ENCODE measurements at regions not wholly inside any gene's neighbourhood (a gene's known extent, or its start where the extent isn't known, plus 50 kb on each side); places are given as distances from the start of the nearest gene placed in this dataset.

GRCh38 chr3:110210086-110210660 lies 861.4 kb upstream of the NECTIN3 start:
- TF ChIP-seq CTCF (IDR thresholded peaks at IDR 0.05; ENCODE audit: low read depth, low read length), result no peak
- Histone ChIP-seq H3K4me3 (ENCODE audit: low read depth, low read length) (no peak overlapping the region), H3K9me3 (ENCODE audit: severe bottlenecking) (no peaks in the 10 kb centered on the region), H3K27ac (no peak overlapping the region), H3K36me3 (no peaks in the 10 kb centered on the region), H3K27me3 (ENCODE audit: insufficient read depth, low read depth, severe bottlenecking) (no peaks in the 10 kb centered on the region)
- DNase-seq, result no peak

GRCh38 chr3:110226645-110227044 lies 845.0 kb upstream of the NECTIN3 start:
- TF ChIP-seq CTCF (IDR thresholded peaks at IDR 0.05; ENCODE audit: low read depth, low read length), result no peak
- Histone ChIP-seq H3K27ac (no peak overlapping the region), H3K27me3 (ENCODE audit: insufficient read depth, low read depth, severe bottlenecking) (no peaks in the 10 kb centered on the region), H3K9me3 (ENCODE audit: severe bottlenecking) (no peaks in the 10 kb centered on the region), H3K36me3 (no peaks in the 10 kb centered on the region), H3K4me3 (ENCODE audit: low read depth, low read length) (no peak overlapping the region)
- no peak for DNase-seq

GRCh38 chr3:110227991-110228390 lies 843.6 kb upstream of the NECTIN3 start:
- no peak for TF ChIP-seq CTCF (IDR thresholded peaks at IDR 0.05; ENCODE audit: low read depth, low read length)
- no peak for DNase-seq
- no peaks in the 10 kb centered on the region for H3K27me3 ChIP-seq (ENCODE audit: insufficient read depth, low read depth, severe bottlenecking)
- no peak overlapping the region for H3K27ac ChIP-seq
- no peak overlapping the region for H3K4me3 ChIP-seq (ENCODE audit: low read depth, low read length)
- no peaks in the 10 kb centered on the region for H3K36me3 ChIP-seq
- no peaks in the 10 kb centered on the region for H3K9me3 ChIP-seq (ENCODE audit: severe bottlenecking)

GRCh38 chr3:110234831-110235230 lies 836.8 kb upstream of the NECTIN3 start:
- DNase-seq, result no peak
- no peak overlapping the region for H3K4me3 ChIP-seq (ENCODE audit: low read depth, low read length)

GRCh38 chr3:110236976-110237610 lies 834.5 kb upstream of the NECTIN3 start:
- H3K4me3 ChIP-seq (ENCODE audit: low read depth, low read length), result no peak overlapping the region
- H3K27me3 ChIP-seq (ENCODE audit: insufficient read depth, low read depth, severe bottlenecking), result no peaks in the 10 kb centered on the region
- no peaks in the 10 kb centered on the region for H3K36me3 ChIP-seq
- no peak for TF ChIP-seq CTCF (IDR thresholded peaks at IDR 0.05; ENCODE audit: low read depth, low read length)
- no peak overlapping the region for H3K27ac ChIP-seq
- DNase-seq, result no peak
- H3K9me3 ChIP-seq (ENCODE audit: severe bottlenecking), result no peaks in the 10 kb centered on the region

More at GRCh38 chr3:110234831-110235230, 836.8 kb upstream of the NECTIN3 start:
- Histone ChIP-seq H3K27ac (no peak overlapping the region), H3K27me3 (ENCODE audit: insufficient read depth, low read depth, severe bottlenecking) (no peaks in the 10 kb centered on the region), H3K36me3 (no peaks in the 10 kb centered on the region), H3K9me3 (ENCODE audit: severe bottlenecking) (no peaks in the 10 kb centered on the region)
- TF ChIP-seq CTCF (IDR thresholded peaks at IDR 0.05; ENCODE audit: low read depth, low read length), result no peak

GRCh38 chr3:110243081-110243480 lies 828.5 kb upstream of the NECTIN3 start:
- Histone ChIP-seq H3K36me3 (no peaks in the 10 kb centered on the region), H3K9me3 (ENCODE audit: severe bottlenecking) (no peaks in the 10 kb centered on the region), H3K27ac (no peak overlapping the region), H3K4me3 (ENCODE audit: low read depth, low read length) (no peak overlapping the region), H3K27me3 (ENCODE audit: insufficient read depth, low read depth, severe bottlenecking) (no peaks in the 10 kb centered on the region)
- TF ChIP-seq CTCF (IDR thresholded peaks at IDR 0.05; ENCODE audit: low read depth, low read length), result no peak
- DNase-seq, result no peak

Measured in WERI-Rb-1 (cell line).